SU-DHL-6 (cell line): ENCODE measurements at regions not wholly inside any gene's neighbourhood (a gene's known extent, or its start where the extent isn't known, plus 50 kb on each side); places are given as distances from the start of the nearest gene placed in this dataset.

Experiments
- CTCF ChIP-seq: fragments of 200-600 bp; sonication (generic); IDR thresholded peaks from one replicate; pipeline ENCODE4 v1.5.1; 2017; ENCODE audit warnings: antibody characterized with exemption, mild to moderate bottlenecking, low read length, moderate library complexity; ENCODE audit not compliant: insufficient read depth, poor library complexity, severe bottlenecking
- EZH2phosphoT487 ChIP-seq: fragments of 200-600 bp; sonication (generic), shearing (Covaris generic); conservative IDR thresholded peaks from 2 replicates; pipeline ENCODE4 v1.6.1; 2018; ENCODE audit warnings: mild to moderate bottlenecking, antibody characterized with exemption, low read length, moderate library complexity, mixed read lengths

GRCh38 chr11:44457862-44458261 lies 107.6 kb upstream of the CD82 start:
- TF ChIP-seq CTCF (no peak), EZH2phosphoT487 (no peak)
